ENCODE measurements at regions not wholly inside any gene's neighbourhood (a gene's known extent, or its start where the extent isn't known, plus 50 kb on each side); places are given as distances from the start of the nearest gene placed in this dataset.

DNA sequence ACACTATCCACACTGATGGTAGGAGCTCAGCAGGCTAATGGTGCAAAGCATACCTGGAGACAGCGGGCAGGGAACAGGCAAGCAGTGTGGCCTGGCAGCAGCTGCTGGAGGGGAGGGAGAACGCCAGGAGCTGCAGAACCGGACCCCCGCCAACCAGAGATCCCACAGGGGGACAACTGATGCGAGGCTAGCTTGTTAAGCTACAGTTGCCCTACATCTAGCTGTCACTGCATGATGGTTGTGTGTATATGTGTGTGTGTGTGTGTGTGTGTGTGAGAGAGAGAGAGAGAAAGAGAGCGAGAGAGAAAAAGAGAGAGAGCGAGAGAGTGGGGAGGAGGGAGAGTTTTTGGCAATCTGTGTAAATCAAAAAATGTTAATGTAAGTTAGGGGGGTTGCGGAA, 69.7 kb upstream of the NHSL1 start:
- ATAC-seq (no peak), DNase-seq (no peak)
- WGBS: 94% methylated on average over 8 of the region's 8 CpGs
- H3K9me3 ChIP-seq (ENCODE audit: control insufficient read depth, low read length): no peaks in the 10 kb centered on the region
- H3K27ac ChIP-seq (ENCODE audit: low read length): no peak overlapping the region
- intact Hi-C loops (cut with DNase I): no loop called here
- no peak overlapping the region for H3K4me3 ChIP-seq (ENCODE audit: low read length)
- H3K27me3 ChIP-seq (ENCODE audit: control insufficient read depth, insufficient read depth): no peaks in the 10 kb centered on the region
- peaks cover 2% of the 10 kb centered on the region for H3K4me1 ChIP-seq (ENCODE audit: control insufficient read depth, insufficient read depth, low read length)

DNA sequence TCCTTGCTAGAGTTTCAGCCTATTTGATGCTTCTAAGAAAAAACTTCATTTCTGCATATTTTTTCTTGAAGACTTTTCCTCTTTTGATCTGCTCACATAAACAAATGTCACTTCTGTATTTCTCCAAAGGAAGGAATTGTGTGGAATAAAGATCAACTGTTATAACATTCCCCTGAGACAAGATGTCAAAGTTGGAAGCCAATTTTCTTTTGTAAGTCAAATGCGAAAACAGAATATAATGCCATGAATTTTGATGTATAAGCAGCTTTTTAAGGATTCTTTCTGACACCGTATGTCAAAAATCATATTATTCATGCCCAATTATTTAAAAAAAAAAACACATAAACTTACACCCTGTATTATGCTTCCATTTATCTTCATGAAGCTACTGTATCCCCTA, 70.3 kb upstream of the NHSL1 start:
- no peaks in the 10 kb centered on the region for H3K27me3 ChIP-seq (ENCODE audit: control insufficient read depth, insufficient read depth)
- DNase-seq (no peak), ATAC-seq (no peak)
- H3K27ac ChIP-seq (ENCODE audit: low read length): no peak overlapping the region
- intact Hi-C loops (cut with DNase I): no loop called here
- H3K4me1 ChIP-seq (ENCODE audit: control insufficient read depth, insufficient read depth, low read length): peaks cover 2% of the 10 kb centered on the region
- 93% methylated on average over 2 of the region's 2 CpGs for WGBS
- no peaks in the 10 kb centered on the region for H3K9me3 ChIP-seq (ENCODE audit: control insufficient read depth, low read length)
- no peak overlapping the region for H3K4me3 ChIP-seq (ENCODE audit: low read length)

DNA sequence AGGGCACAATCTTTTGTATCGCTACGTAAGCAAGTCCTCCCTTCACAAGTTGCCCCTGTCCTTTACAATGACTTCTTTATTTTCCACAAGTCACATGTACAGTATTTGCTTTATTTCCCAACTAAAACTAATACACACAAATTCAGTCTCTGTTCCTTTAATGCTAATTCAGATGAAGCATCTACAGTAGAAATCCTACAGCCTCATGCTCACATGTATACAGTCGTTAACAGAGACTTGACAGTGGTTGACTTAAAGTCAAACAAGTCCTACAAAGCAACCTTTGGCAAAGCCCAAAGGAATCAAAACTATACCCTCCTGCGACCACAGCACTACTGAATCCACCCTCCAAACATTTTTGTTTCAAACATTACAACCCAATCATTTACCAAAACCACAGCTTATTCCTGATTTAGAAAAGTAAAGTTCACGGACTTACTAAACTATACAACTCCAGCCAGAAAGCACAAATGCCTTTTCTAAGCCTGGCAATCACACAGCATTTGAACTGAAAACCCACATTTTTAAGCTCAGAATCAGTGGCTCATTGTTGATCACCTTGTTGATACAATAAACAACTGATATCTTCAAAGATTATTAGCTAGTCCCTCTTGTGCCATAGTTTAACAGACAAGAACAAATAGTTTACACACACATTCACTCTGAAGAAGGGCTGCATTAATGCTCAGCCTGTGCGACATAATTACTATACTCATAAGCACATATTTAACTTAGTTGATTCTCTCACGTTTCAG, 70.9 kb upstream of the NHSL1 start:
- peaks cover 2% of the 10 kb centered on the region for H3K4me1 ChIP-seq (ENCODE audit: control insufficient read depth, insufficient read depth, low read length)
- ATAC-seq (no peak), DNase-seq (no peak)
- intact Hi-C loops (cut with DNase I): loop anchor here in 1 of 4 donors (10.0 kb wide), 1 partner anchor 45 kb away; no protein-coding TSS in a partner anchor
- WGBS: 72% methylated on average over 7 of the region's 7 CpGs
- H3K9me3 ChIP-seq (ENCODE audit: control insufficient read depth, low read length): no peaks in the 10 kb centered on the region
- H3K27me3 ChIP-seq (ENCODE audit: control insufficient read depth, insufficient read depth): no peaks in the 10 kb centered on the region
- no peak overlapping the region for H3K27ac ChIP-seq (ENCODE audit: low read length)
- H3K4me3 ChIP-seq (ENCODE audit: low read length): peak overlapping the region; percentile 84

DNA sequence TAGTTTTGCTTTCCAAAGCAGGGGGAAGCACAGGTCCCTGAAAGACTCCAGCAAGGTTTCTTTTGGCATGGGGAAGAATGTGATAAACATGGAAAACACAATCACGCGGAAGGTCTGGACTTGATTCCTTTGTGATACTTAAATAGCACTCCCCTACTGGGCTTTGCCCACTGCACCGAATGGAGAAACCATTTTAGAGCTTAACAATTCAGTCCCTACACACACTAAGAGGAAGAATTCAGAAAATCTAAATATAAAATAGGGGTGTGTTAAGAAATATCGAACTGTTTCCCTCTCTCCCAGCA, 71.4 kb upstream of the NHSL1 start:
- peak in 1 of 2 donors; percentile 60 for ATAC-seq
- 43% methylated on average over 4 of the region's 4 CpGs for WGBS
- H3K9me3 ChIP-seq (ENCODE audit: control insufficient read depth, low read length): no peaks in the 10 kb centered on the region
- no peak overlapping the region for H3K27ac ChIP-seq (ENCODE audit: low read length)
- no peaks in the 10 kb centered on the region for H3K27me3 ChIP-seq (ENCODE audit: control insufficient read depth, insufficient read depth)
- intact Hi-C loops (cut with DNase I): loop anchor here in 1 of 4 donors (10.0 kb wide), 1 partner anchor 46 kb away; no protein-coding TSS in a partner anchor
- H3K4me1 ChIP-seq (ENCODE audit: control insufficient read depth, insufficient read depth, low read length): peaks cover 2% of the 10 kb centered on the region
- DNase-seq: no peak
- H3K4me3 ChIP-seq (ENCODE audit: low read length): peak overlapping the region; percentile 84

DNA sequence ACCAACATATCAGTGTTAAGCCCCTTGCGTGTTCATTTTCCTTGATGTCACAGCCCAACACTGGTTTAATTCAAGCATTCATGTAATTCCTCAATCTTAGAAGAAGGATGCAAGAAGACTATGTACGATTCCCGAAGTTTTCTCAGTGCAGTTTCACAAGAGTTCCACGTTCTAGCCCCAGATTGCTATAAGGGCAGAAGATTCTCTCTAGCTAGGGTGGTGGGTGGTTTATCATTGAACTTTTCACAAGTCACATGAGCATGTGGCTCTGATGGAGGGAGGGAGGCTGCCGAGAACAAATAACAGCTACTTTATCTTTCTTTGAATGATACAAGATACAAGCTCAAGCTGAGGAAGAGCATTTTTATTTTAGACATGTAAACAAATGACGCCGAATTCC, 71.9 kb upstream of the NHSL1 start:
- Histone ChIP-seq H3K4me3 (ENCODE audit: low read length) (peak overlapping the region; percentile 84), H3K9me3 (ENCODE audit: control insufficient read depth, low read length) (no peaks in the 10 kb centered on the region), H3K27me3 (ENCODE audit: control insufficient read depth, insufficient read depth) (no peaks in the 10 kb centered on the region), H3K4me1 (ENCODE audit: control insufficient read depth, insufficient read depth, low read length) (peaks cover 2% of the 10 kb centered on the region), H3K27ac (ENCODE audit: low read length) (no peak overlapping the region)
- 39% methylated on average over 7 of the region's 7 CpGs for WGBS
- ATAC-seq: peak; percentile 9 to 14
- DNase-seq: no peak
- intact Hi-C loops (cut with DNase I): loop anchor here in 1 of 4 donors (10.0 kb wide), 1 partner anchor 46 kb away; no protein-coding TSS in a partner anchor

DNA sequence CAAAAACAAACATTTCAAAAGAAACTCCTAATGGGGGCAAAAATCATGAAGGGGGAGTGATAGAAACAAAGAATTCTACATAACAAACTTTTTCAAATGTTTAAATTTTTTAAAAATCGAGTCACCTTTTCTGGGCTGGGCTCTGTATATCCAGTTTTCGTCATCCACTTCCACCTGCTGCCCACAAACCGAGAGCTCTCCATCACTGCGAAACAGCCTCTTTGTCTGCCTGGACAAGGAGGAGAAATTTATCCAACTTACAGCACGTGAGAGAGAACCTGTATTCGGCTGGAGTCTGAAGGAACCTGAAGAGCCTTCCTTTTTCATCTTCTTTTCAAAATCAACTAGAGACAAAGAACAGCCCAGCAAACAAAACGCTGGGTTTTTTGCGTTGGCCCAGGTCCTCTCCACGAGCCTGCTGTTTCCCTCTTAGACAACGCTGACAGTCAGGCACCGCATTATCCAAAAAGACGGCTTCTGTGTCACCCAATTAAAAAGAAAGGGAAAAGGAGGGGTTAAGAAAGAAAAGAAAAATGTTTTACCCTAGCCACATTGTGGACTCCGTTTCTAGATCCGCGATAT, 72.4 kb upstream of the NHSL1 start:
- DNase-seq (no peak), ATAC-seq (peak in 1 of 2 donors; percentile 31)
- intact Hi-C loops (cut with DNase I): loop anchor here in 1 of 4 donors (10.0 kb wide), 1 partner anchor 47 kb away; no protein-coding TSS in a partner anchor
- H3K27me3 ChIP-seq (ENCODE audit: control insufficient read depth, insufficient read depth): no peaks in the 10 kb centered on the region
- peak overlapping the region; percentile 67 for H3K27ac ChIP-seq (ENCODE audit: low read length)
- H3K4me3 ChIP-seq (ENCODE audit: low read length): peak overlapping the region; percentile 84
- H3K9me3 ChIP-seq (ENCODE audit: control insufficient read depth, low read length): no peaks in the 10 kb centered on the region
- peaks cover 2% of the 10 kb centered on the region for H3K4me1 ChIP-seq (ENCODE audit: control insufficient read depth, insufficient read depth, low read length)
- WGBS: 13% methylated on average over 15 of the region's 15 CpGs

DNA sequence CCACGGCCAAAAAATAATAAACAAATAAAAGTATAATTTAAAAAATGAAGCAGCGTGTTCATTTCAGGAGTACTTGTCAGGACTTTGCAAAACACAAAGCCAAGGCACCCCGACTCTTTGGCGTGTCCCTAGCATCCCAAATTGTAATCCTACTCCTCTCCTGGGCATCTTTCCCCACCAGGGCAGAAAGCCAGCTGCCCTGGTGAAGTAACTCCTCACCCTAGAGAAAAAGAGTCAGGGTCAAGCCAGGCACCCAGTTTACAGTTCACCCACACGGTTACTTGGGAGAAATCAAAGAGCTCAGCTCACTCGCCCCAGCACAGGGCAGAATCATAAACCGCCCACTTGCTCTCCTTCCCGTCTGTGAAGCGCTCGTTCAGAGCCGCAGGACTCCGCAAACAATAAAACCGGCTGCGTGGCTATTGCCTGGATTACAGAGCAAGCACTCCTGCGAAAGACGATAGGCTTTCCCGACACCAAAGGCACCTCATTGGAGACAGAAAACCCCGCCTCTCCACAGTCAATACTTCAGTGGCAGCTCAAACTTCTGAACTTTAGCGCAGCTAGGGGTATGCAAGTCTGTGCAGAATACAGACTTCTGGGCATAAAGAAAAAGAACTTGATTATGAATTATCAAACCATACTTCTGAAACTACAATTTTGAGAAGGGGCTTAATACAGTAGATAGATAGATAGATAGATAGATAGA, 73.0 kb upstream of the NHSL1 start:
- intact Hi-C loops (cut with DNase I): loop anchor here in 1 of 4 donors (10.0 kb wide), 1 partner anchor 48 kb away; no protein-coding TSS in a partner anchor
- peaks cover 2% of the 10 kb centered on the region for H3K4me1 ChIP-seq (ENCODE audit: control insufficient read depth, insufficient read depth, low read length)
- no peaks in the 10 kb centered on the region for H3K9me3 ChIP-seq (ENCODE audit: control insufficient read depth, low read length)
- 3% methylated on average over 19 of the region's 19 CpGs for WGBS
- peak overlapping the region; percentile 84 for H3K4me3 ChIP-seq (ENCODE audit: low read length)
- ATAC-seq (peak; percentile 92 to 94), DNase-seq (peak; percentile 71 to 84 (median 76))
- no peaks in the 10 kb centered on the region for H3K27me3 ChIP-seq (ENCODE audit: control insufficient read depth, insufficient read depth)
- peak overlapping the region; percentile 73 for H3K27ac ChIP-seq (ENCODE audit: low read length)

DNA sequence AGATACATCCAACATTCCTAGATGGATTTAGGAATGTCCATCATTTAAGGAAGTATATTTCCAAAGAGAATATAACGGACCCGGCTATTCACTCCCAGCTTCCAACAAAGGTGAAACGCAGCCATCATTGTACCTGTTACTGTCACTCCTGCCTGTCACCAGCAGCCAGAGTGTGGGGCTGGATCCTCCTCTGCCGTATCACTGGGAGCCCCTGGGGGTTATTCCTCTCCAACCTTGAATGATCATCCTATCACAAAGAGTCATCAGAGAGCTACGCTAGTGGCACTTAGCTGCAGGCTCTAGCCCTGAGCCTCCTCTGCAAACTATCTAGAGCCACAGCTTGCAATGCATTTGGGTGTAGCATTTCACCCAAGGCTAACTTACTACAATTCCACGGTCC, 73.6 kb upstream of the NHSL1 start:
- WGBS: 59% methylated on average over 6 of the region's 6 CpGs
- Histone ChIP-seq H3K27me3 (ENCODE audit: control insufficient read depth, insufficient read depth) (no peaks in the 10 kb centered on the region), H3K27ac (ENCODE audit: low read length) (no peak overlapping the region), H3K4me3 (ENCODE audit: low read length) (no peak overlapping the region), H3K4me1 (ENCODE audit: control insufficient read depth, insufficient read depth, low read length) (peaks cover 2% of the 10 kb centered on the region), H3K9me3 (ENCODE audit: control insufficient read depth, low read length) (no peaks in the 10 kb centered on the region)
- intact Hi-C loops (cut with DNase I): loop anchor here in 1 of 4 donors (10.0 kb wide), 1 partner anchor 48 kb away; no protein-coding TSS in a partner anchor
- ATAC-seq (no peak), DNase-seq (no peak)

DNA sequence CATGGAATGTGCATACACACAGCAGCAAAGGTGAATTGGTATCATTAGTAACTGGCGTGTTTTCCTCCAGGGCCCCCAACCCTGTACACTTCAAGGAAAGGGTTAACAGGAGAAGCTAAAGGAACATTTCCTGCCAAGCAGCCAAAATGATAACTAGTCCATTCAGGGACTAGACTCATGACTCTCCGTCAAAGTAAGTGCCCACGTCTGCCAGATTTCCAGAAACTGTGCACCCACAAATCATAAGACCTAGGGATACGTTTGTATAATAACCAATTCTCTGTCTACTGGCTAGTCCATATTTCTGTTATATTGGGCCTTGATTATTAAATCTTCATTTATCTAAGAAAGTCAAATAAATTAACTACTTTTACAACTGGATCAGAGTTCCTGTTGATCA, 76.0 kb upstream of the NHSL1 start:
- Histone ChIP-seq H3K27ac (ENCODE audit: low read length) (no peak overlapping the region), H3K9me3 (ENCODE audit: control insufficient read depth, low read length) (no peaks in the 10 kb centered on the region), H3K4me1 (ENCODE audit: control insufficient read depth, insufficient read depth, low read length) (peaks cover 2% of the 10 kb centered on the region), H3K4me3 (ENCODE audit: low read length) (no peak overlapping the region), H3K27me3 (ENCODE audit: control insufficient read depth, insufficient read depth) (no peaks in the 10 kb centered on the region)
- intact Hi-C loops (cut with DNase I): loop anchor here in 1 of 4 donors (10.0 kb wide), 1 partner anchor 50 kb away; no protein-coding TSS in a partner anchor
- DNase-seq (no peak), ATAC-seq (no peak)
- WGBS: 45% methylated on average over 4 of the region's 4 CpGs

DNA sequence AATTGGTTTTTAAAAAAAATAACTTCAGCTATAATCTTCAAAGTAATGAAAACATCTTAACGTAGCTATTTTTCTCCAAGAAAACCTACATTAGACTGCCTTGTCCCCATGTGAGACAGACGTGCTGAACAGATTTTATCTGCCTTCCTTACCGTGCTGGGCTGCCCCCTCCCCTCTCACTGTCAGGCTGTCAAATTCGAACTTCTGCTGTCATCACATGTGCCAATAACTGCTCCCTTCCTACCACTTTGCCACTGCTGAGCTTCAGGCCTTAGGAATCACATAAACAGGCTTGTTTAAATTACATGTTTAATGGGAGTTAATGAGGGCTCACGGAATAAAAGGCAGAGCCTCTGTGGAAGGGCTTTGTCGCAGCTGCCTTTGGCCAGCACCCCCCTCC, 77.0 kb upstream of the NHSL1 start:
- DNase-seq (no peak), ATAC-seq (no peak)
- Histone ChIP-seq H3K4me3 (ENCODE audit: low read length) (no peak overlapping the region), H3K4me1 (ENCODE audit: control insufficient read depth, insufficient read depth, low read length) (no peaks in the 10 kb centered on the region), H3K27ac (ENCODE audit: low read length) (no peak overlapping the region), H3K9me3 (ENCODE audit: control insufficient read depth, low read length) (no peaks in the 10 kb centered on the region), H3K27me3 (ENCODE audit: control insufficient read depth, insufficient read depth) (no peaks in the 10 kb centered on the region)
- 73% methylated on average over 6 of the region's 6 CpGs for WGBS
- intact Hi-C loops (cut with DNase I): loop anchor here in 1 of 4 donors (10.0 kb wide), 1 partner anchor 52 kb away; no protein-coding TSS in a partner anchor

All from right cardiac atrium (tissue), 5 donors.